ENCODE measurements at regions not wholly inside any gene's neighbourhood (a gene's known extent, or its start where the extent isn't known, plus 50 kb on each side); places are given as distances from the start of the nearest gene placed in this dataset.

DNA sequence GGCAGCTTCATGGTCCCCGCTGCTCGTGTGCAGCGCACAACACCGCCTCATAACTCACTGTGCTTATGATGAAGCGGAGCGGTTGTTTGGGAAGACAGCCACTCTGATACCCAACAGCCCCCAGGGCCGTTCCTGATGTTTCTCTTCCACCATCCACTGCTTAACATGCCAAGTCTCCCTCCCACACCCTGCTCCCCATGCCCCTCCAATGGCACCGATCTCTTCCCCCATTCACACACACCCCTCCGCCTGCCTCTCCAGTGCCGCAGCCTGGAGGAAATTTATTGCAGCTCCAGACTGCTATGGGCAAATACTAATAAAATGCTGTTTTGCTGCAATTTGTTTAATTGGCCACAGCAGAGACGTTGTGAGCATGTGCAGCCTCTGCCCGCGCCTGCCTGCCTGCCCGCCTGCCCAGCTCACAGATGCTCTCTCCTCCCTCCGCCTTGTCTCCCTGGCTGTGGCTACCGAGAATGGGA is 80.3 kb upstream of the LHX1 start:
- TF ChIP-seq, protein P1, sequence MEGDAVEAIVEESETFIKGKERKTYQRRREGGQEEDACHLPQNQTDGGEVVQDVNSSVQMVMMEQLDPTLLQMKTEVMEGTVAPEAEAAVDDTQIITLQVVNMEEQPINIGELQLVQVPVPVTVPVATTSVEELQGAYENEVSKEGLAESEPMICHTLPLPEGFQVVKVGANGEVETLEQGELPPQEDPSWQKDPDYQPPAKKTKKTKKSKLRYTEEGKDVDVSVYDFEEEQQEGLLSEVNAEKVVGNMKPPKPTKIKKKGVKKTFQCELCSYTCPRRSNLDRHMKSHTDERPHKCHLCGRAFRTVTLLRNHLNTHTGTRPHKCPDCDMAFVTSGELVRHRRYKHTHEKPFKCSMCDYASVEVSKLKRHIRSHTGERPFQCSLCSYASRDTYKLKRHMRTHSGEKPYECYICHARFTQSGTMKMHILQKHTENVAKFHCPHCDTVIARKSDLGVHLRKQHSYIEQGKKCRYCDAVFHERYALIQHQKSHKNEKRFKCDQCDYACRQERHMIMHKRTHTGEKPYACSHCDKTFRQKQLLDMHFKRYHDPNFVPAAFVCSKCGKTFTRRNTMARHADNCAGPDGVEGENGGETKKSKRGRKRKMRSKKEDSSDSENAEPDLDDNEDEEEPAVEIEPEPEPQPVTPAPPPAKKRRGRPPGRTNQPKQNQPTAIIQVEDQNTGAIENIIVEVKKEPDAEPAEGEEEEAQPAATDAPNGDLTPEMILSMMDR (IDR thresholded peaks at IDR 0.05 in 2 of 3, conservative IDR thresholded peaks at IDR 0.05 in 1 of 3; ENCODE audit: borderline replicate concordance in 1 of 3, insufficient read depth in 1 of 3, low read depth in 2 of 3, low read length in 2 of 3) = no peak
- TF ChIP-seq, protein P2, sequence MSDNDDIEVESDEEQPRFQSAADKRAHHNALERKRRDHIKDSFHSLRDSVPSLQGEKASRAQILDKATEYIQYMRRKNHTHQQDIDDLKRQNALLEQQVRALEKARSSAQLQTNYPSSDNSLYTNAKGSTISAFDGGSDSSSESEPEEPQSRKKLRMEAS (IDR thresholded peaks at IDR 0.05) = no peak
- no peak for TF ChIP-seq POLR2AphosphoS5 (IDR thresholded peaks at IDR 0.05; ENCODE audit: low read depth, low read length)
- TF ChIP-seq POLR2A (IDR thresholded peaks at IDR 0.05; ENCODE audit: borderline replicate concordance, extremely low read depth, insufficient read depth, insufficient read length) = no peak
